MM.1S (cell line): ENCODE measurements at regions not wholly inside any gene's neighbourhood (a gene's known extent, or its start where the extent isn't known, plus 50 kb on each side); places are given as distances from the start of the nearest gene placed in this dataset.

Experiments
- CTCF ChIP-seq: fragments of 300-600 bp; sonication (generic); IDR thresholded peaks from 2 replicates; pipeline ENCODE4 v1.5.1; 2016; ENCODE audit warnings: antibody characterized with exemption, low read length, mixed read lengths
- EZH2 ChIP-seq: fragments of 300-600 bp; sonication (generic); optimal IDR thresholded peaks from 2 replicates; pipeline ENCODE3; 2017; ENCODE audit warnings: low read depth, mild to moderate bottlenecking, antibody characterized with exemption, low read length, mixed read lengths

- TF ChIP-seq CTCF (no peak), EZH2 (no peak)
Observed at GRCh38 chr2:22027345-22028005, 903.7 kb downstream of the TDRD15 start.
